GM12864 (cell line): ENCODE measurements at regions not wholly inside any gene's neighbourhood (a gene's known extent, or its start where the extent isn't known, plus 50 kb on each side); places are given as distances from the start of the nearest gene placed in this dataset.

Experiments
- DNase-seq: peaks from one replicate; pipeline ENCODE4 v3.0.0-alpha.2; 2011; ENCODE audit warnings: low read depth
- H3K4me3 ChIP-seq: 2 replicates; pipeline ENCODE4 v1.5.1; 2011; ENCODE audit warnings: mild to moderate bottlenecking, low read depth, low read length, control low read depth
- CTCF ChIP-seq: IDR thresholded peaks from 2 replicates; pipeline ENCODE4 v1.5.1; 2011; ENCODE audit warnings: low read depth, mild to moderate bottlenecking, moderate library complexity, low read length, control low read depth, inconsistent platforms; ENCODE audit errors: missing control alignments

GRCh38 chrX:113726898-113727297, 857.0 kb upstream of the HTR2C start:
- no peak overlapping the region for H3K4me3 ChIP-seq
- TF ChIP-seq CTCF: no peak
- DNase-seq: no peak

- TF ChIP-seq CTCF: no peak
- H3K4me3 ChIP-seq: no peak overlapping the region
- no peak for DNase-seq
Observed at GRCh38 chrX:113726466-113726865, 857.4 kb upstream of the HTR2C start.

GRCh38 chrX:113726009-113726408, 857.9 kb upstream of the HTR2C start:
- H3K4me3 ChIP-seq: no peak overlapping the region
- DNase-seq: no peak
- no peak for TF ChIP-seq CTCF

GRCh38 chrX:113699939-113700338, 859.3 kb upstream of the AMOT start:
- no peak for TF ChIP-seq CTCF
- H3K4me3 ChIP-seq: no peak overlapping the region
- no peak for DNase-seq

GRCh38 chrX:113675278-113675677, 834.6 kb upstream of the AMOT start:
- no peak overlapping the region for H3K4me3 ChIP-seq

GRCh38 chrX:113651306-113651705, 810.7 kb upstream of the AMOT start:
- no peak for TF ChIP-seq CTCF
- H3K4me3 ChIP-seq: no peak overlapping the region
- DNase-seq: no peak

More at GRCh38 chrX:113675278-113675677, 834.6 kb upstream of the AMOT start:
- no peak for DNase-seq
- no peak for TF ChIP-seq CTCF

- no peak for TF ChIP-seq CTCF
- H3K4me3 ChIP-seq: no peak overlapping the region
- no peak for DNase-seq
Observed at GRCh38 chrX:113644426-113644825, 803.8 kb upstream of the AMOT start.
